Caki2 (cell line): ENCODE measurements at regions not wholly inside any gene's neighbourhood (a gene's known extent, or its start where the extent isn't known, plus 50 kb on each side); places are given as distances from the start of the nearest gene placed in this dataset.

ENCODE experiments used
- DNase-seq: peaks from one replicate; pipeline ENCODE4 v3.0.0-alpha.2; 2015; ENCODE audit warnings: low read depth
- in situ Hi-C: cut with HindIII; loops from 2 replicates; pipeline ENCODE4 v1.10.0; 2016; ENCODE audit warnings: low sequenced_read_pairs, low pct_unique_long_range_greater_than_20kb, mixed read lengths

GRCh38 chr14:40859055-40859454, 747.6 kb upstream of the LRFN5 start:
- DNase-seq: no peak
- in situ Hi-C loops: no loop called here

- DNase-seq: no peak
- in situ Hi-C loops: no loop called here
Observed at GRCh38 chr14:40855343-40855742, 751.3 kb upstream of the LRFN5 start.

- in situ Hi-C loops: no loop called here
- no peak for DNase-seq
Observed at GRCh38 chr14:40850191-40850590, 756.5 kb upstream of the LRFN5 start.

GRCh38 chr14:40847480-40847879, 759.2 kb upstream of the LRFN5 start:
- peak; percentile 4 for DNase-seq
- in situ Hi-C loops: no loop called here

GRCh38 chr14:40842816-40843215, 763.9 kb upstream of the LRFN5 start:
- no peak for DNase-seq
- in situ Hi-C loops: no loop called here

GRCh38 chr14:40841886-40842285, 764.8 kb upstream of the LRFN5 start:
- no peak for DNase-seq

GRCh38 chr14:40838601-40839000, 768.1 kb upstream of the LRFN5 start:
- no peak for DNase-seq
- in situ Hi-C loops: no loop called here

More at GRCh38 chr14:40841886-40842285, 764.8 kb upstream of the LRFN5 start:
- in situ Hi-C loops: no loop called here

GRCh38 chr14:40806471-40806870, 800.2 kb upstream of the LRFN5 start:
- in situ Hi-C loops: no loop called here
- DNase-seq: no peak

- in situ Hi-C loops: no loop called here
- no peak for DNase-seq
Observed at GRCh38 chr14:40796168-40796567, 810.5 kb upstream of the LRFN5 start.

GRCh38 chr14:40784860-40785259, 821.8 kb upstream of the LRFN5 start:
- no peak for DNase-seq
- in situ Hi-C loops: no loop called here

GRCh38 chr14:40762685-40763084, 844.0 kb upstream of the LRFN5 start:
- in situ Hi-C loops: no loop called here
- no peak for DNase-seq

GRCh38 chr14:40762177-40762576, 844.5 kb upstream of the LRFN5 start:
- in situ Hi-C loops: no loop called here

GRCh38 chr14:40760704-40761103, 846.0 kb upstream of the LRFN5 start:
- in situ Hi-C loops: no loop called here
- no peak for DNase-seq

More at GRCh38 chr14:40762177-40762576, 844.5 kb upstream of the LRFN5 start:
- no peak for DNase-seq

- in situ Hi-C loops: no loop called here
- DNase-seq: no peak
Observed at GRCh38 chr14:40758076-40758475, 848.6 kb upstream of the LRFN5 start.

GRCh38 chr14:40757376-40757950, 849.2 kb upstream of the LRFN5 start:
- in situ Hi-C loops: no loop called here
- DNase-seq: no peak

GRCh38 chr14:40733206-40733605, 873.5 kb upstream of the LRFN5 start:
- in situ Hi-C loops: no loop called here
- no peak for DNase-seq

GRCh38 chr14:40727107-40727506, 879.6 kb upstream of the LRFN5 start:
- in situ Hi-C loops: no loop called here
- no peak for DNase-seq

- in situ Hi-C loops: no loop called here
- DNase-seq: no peak
Observed at GRCh38 chr14:40713387-40713786, 893.3 kb upstream of the LRFN5 start.

- in situ Hi-C loops: no loop called here
- peak; percentile 20 for DNase-seq
Observed at GRCh38 chr14:40697231-40697630, 909.4 kb upstream of the LRFN5 start.

- in situ Hi-C loops: no loop called here
- no peak for DNase-seq
Observed at GRCh38 chr14:40694023-40694422, 912.7 kb upstream of the LRFN5 start.

- in situ Hi-C loops: no loop called here
Observed at GRCh38 chr14:40691066-40691465, 915.6 kb upstream of the LRFN5 start.

More at GRCh38 chr14:40691066-40691465, 915.6 kb upstream of the LRFN5 start:
- no peak for DNase-seq
